Nephron (organoid): ENCODE measurements at regions not wholly inside any gene's neighbourhood (a gene's known extent, or its start where the extent isn't known, plus 50 kb on each side); places are given as distances from the start of the nearest gene placed in this dataset.
A peak's percentile ranks its signal among the peaks of the same experiment; 100 is the strongest.

ENCODE experiments used
- H3K27ac Mint-ChIP-seq, 3 experiments: 2 replicates each; pipeline ENCODE4 v1.8.0; 2020; ENCODE audit warnings: mixed read lengths in 3 of 3, mild to moderate bottlenecking in 2 of 3, moderate library complexity in 1 of 3
- H3K27me3 Mint-ChIP-seq: 2 replicates; pipeline ENCODE4 v1.8.0; 2021; ENCODE audit warnings: low read depth, mild to moderate bottlenecking, moderate library complexity, mixed read lengths
- H3K36me3 Mint-ChIP-seq: 2 replicates; pipeline ENCODE4 v1.8.0; 2020; ENCODE audit warnings: low read depth, mixed read lengths
- H3K4me1 Mint-ChIP-seq: 2 replicates; pipeline ENCODE4 v1.8.0; 2020; ENCODE audit warnings: mixed read lengths
- H3K4me3 Mint-ChIP-seq, 3 experiments: 2 replicates each; pipeline ENCODE4 v1.8.0; 2020; ENCODE audit warnings: mild to moderate bottlenecking in 3 of 3, mixed read lengths in 3 of 3, moderate library complexity in 2 of 3
- H3K9me3 Mint-ChIP-seq: 2 replicates; pipeline ENCODE4 v1.8.0; 2020; ENCODE audit warnings: mixed read lengths
- TF ChIP-seq, protein P1 (sequence below), 3 experiments: fragments of 200-600 bp; sonication (generic); IDR thresholded peaks; one replicate each; pipeline ENCODE4 v1.5.0; 2021; ENCODE audit warnings: antibody characterized with exemption in 3 of 3; ENCODE audit not compliant: unreplicated experiment in 3 of 3

DNA sequence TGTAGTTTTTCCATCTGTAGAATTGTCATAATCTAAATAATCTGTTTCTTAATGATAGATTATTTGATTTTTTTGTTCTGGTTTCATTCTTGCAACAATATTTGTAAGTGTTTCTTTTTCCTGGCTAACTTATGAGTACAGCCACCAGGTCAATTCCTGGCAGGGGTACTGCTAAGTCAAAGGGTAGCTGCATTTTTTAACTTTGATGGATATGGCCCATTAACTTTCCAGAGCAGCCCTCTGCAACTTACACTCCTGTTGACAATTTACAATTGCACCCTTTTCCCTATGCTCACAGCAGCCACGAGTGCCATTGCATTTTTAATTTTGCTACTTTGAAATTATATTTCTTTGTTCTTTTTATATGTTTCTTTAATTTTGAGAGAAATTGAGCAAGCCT, 209.3 kb upstream of the CST7 start:
- no peaks in the 10 kb centered on the region for H3K27me3 Mint-ChIP-seq
- TF ChIP-seq, protein P1, sequence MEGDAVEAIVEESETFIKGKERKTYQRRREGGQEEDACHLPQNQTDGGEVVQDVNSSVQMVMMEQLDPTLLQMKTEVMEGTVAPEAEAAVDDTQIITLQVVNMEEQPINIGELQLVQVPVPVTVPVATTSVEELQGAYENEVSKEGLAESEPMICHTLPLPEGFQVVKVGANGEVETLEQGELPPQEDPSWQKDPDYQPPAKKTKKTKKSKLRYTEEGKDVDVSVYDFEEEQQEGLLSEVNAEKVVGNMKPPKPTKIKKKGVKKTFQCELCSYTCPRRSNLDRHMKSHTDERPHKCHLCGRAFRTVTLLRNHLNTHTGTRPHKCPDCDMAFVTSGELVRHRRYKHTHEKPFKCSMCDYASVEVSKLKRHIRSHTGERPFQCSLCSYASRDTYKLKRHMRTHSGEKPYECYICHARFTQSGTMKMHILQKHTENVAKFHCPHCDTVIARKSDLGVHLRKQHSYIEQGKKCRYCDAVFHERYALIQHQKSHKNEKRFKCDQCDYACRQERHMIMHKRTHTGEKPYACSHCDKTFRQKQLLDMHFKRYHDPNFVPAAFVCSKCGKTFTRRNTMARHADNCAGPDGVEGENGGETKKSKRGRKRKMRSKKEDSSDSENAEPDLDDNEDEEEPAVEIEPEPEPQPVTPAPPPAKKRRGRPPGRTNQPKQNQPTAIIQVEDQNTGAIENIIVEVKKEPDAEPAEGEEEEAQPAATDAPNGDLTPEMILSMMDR (IDR thresholded peaks at IDR 0.05; ENCODE audit: unreplicated experiment in 3 of 3): no peak
- H3K36me3 Mint-ChIP-seq: no peaks in the 10 kb centered on the region
- H3K27ac Mint-ChIP-seq: peak overlapping the region in 1 of 3 experiments; percentile 63
- no peaks in the 10 kb centered on the region for H3K9me3 Mint-ChIP-seq
- peaks cover 6% of the 10 kb centered on the region for H3K4me1 Mint-ChIP-seq
- no peak overlapping the region for H3K4me3 Mint-ChIP-seq

DNA sequence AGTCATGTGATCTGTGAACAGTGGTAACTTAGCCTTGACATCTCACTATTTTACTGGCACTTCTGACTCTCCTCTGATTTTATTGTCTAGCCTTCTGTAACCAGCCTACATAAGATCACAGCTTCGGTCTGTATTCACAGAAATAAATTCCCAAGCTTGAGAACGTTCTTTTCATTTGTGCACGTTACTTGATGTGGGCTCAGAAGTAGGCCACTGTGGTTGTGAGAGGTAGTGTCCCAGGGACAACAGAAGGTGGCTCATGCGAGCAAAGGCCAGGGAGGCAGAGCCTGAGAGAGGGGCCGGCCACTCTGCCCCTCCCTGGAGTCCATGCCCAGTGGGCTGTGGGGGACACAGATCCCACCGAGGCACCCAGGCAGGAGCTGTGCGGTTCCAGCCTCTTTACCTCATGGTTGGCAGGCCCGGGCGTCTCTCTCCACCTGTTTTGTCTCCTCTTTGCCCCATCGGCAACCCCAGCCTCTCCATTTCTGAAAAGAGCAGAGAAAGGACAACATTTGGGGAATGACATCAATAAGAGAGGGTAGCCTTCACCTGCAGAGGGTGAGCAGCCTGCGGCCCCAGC, 207.5 kb upstream of the CST7 start:
- TF ChIP-seq, protein P1 (IDR thresholded peaks at IDR 0.05; ENCODE audit: unreplicated experiment in 3 of 3): no peak
- peaks cover 7% of the 10 kb centered on the region for H3K4me1 Mint-ChIP-seq
- no peak overlapping the region for H3K27ac Mint-ChIP-seq
- no peaks in the 10 kb centered on the region for H3K9me3 Mint-ChIP-seq
- H3K36me3 Mint-ChIP-seq: no peaks in the 10 kb centered on the region
- no peak overlapping the region for H3K4me3 Mint-ChIP-seq
- peaks cover 3% of the 10 kb centered on the region for H3K27me3 Mint-ChIP-seq

DNA sequence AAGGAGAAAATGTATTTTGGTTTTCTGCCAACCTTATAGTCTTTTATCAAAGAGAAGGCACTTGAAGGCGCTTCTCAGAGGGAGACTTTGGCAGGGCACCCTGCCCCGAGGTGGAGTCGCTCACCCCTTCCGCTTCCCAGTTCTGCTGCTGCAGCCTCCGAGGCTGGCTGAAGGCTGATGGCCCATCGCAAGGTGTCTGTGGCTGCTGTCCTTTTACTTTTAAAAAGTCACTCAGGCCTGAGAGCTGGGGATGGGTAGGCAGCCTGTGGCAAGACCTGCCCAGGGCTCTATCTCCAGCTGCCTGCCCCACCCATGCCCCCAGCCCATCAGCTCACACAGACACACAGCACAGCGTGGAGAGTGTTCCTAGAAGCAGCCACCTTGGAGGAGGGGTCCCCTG, 206.6 kb upstream of the CST7 start:
- Mint-ChIP-seq H3K9me3 (no peaks in the 10 kb centered on the region), H3K27ac (no peak overlapping the region), H3K27me3 (peaks cover 3% of the 10 kb centered on the region), H3K4me3 (no peak overlapping the region), H3K36me3 (no peaks in the 10 kb centered on the region), H3K4me1 (peaks cover 15% of the 10 kb centered on the region)
- TF ChIP-seq, protein P1 (IDR thresholded peaks at IDR 0.05; ENCODE audit: unreplicated experiment in 3 of 3): no peak

DNA sequence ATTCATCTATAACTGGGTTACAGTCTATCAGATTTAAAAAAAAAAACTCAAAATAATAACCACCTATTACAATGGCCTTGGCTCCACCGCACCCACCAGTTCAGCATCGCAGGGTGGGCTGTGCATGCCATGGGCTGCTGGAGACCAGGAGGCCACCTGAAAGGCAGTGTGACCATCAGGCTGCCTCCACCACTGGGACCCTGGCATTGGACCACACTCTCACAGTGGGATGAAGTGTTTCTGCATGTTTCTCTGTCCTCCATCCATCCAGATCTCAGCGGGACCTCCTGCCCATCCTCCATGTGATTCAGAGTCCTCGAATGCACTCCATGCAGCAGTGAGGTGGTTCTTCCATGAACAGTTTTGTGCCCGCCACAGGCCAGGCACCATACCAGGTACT, 206.1 kb upstream of the CST7 start:
- peaks cover 3% of the 10 kb centered on the region for H3K27me3 Mint-ChIP-seq
- H3K4me3 Mint-ChIP-seq: no peak overlapping the region
- TF ChIP-seq, protein P1 (IDR thresholded peaks at IDR 0.05; ENCODE audit: unreplicated experiment in 3 of 3): no peak

DNA sequence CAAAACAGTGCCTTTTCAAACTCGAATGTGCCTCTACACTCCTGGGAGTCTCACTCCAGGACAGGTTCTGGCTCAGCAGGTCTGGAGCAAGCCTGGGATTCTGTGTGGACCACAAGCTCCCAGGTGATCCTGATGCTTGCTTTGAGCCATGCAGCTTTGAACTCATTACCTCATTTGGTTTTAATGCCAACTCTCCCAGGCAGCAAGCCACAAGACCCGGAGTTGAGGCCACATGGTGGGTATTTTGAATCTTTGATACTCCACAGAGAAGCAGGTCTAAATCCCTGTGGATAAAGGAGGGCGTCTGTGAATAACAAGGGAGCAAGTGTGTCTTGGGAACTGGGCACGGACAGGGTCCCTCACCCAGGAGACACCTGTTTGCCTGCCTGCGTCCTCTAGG, 205.4 kb upstream of the CST7 start:
- H3K4me1 Mint-ChIP-seq: peaks cover 20% of the 10 kb centered on the region
- H3K4me3 Mint-ChIP-seq: no peak overlapping the region
- H3K9me3 Mint-ChIP-seq: no peaks in the 10 kb centered on the region
- no peak overlapping the region for H3K27ac Mint-ChIP-seq
- no peaks in the 10 kb centered on the region for H3K36me3 Mint-ChIP-seq
- TF ChIP-seq, protein P1 (IDR thresholded peaks at IDR 0.05; ENCODE audit: unreplicated experiment in 3 of 3): no peak
- H3K27me3 Mint-ChIP-seq: peaks cover 3% of the 10 kb centered on the region

More for the DNA sequence above, 206.1 kb upstream of the CST7 start:
- Mint-ChIP-seq H3K27ac (no peak overlapping the region), H3K4me1 (peaks cover 20% of the 10 kb centered on the region), H3K36me3 (no peaks in the 10 kb centered on the region), H3K9me3 (no peaks in the 10 kb centered on the region)

GRCh38 chr20:24744747-24745146, 204.3 kb upstream of the CST7 start:
- no peak overlapping the region for H3K4me3 Mint-ChIP-seq
- H3K4me1 Mint-ChIP-seq: peaks cover 14% of the 10 kb centered on the region
- TF ChIP-seq, protein P1 (IDR thresholded peaks at IDR 0.05; ENCODE audit: unreplicated experiment in 3 of 3): no peak
- H3K9me3 Mint-ChIP-seq: peaks cover 3% of the 10 kb centered on the region
- H3K27me3 Mint-ChIP-seq: peaks cover 3% of the 10 kb centered on the region
- no peak overlapping the region for H3K27ac Mint-ChIP-seq
- H3K36me3 Mint-ChIP-seq: no peaks in the 10 kb centered on the region
